IMR-90 (cell line): ENCODE measurements at regions not wholly inside any gene's neighbourhood (a gene's known extent, or its start where the extent isn't known, plus 50 kb on each side); places are given as distances from the start of the nearest gene placed in this dataset.

Experiments
- ATAC-seq: fragments of 200-7000 bp; cut with Tn5 transposase; 2 replicates; pipeline ENCODE4 v1.9.1; 2020; ENCODE audit warnings: low read depth, mild to moderate bottlenecking, moderate library complexity
- BruUV-seq: library from RNA; stranded (reverse); fragments of 400-500 nt; replicated peaks from 2 replicates; lab custom pipeline; 2021; lab: Mats Ljungman, UMichigan
- CTCF ChIA-PET: fragments of 300-600 bp; formaldehyde crosslinking; extraction: SDS; loops from one replicate; lab custom pipeline; 2021; ENCODE audit warnings: antibody characterized with exemption; lab: Yijun Ruan, JAX
- POLR2A ChIA-PET: fragments of 300-600 bp; sonication (Branson Sonifier 250); formaldehyde crosslinking; loops from one replicate; lab custom pipeline; 2022; ENCODE audit warnings: antibody characterized with exemption; ENCODE audit not compliant: unreplicated experiment; lab: Charles Lee
- DNase-seq: peaks from one replicate; pipeline ENCODE4 v3.0.0; 2013
- H2AFZ ChIP-seq: replicated peaks from 2 replicates; pipeline ENCODE3; 2013; ENCODE audit warnings: low read length, mild to moderate bottlenecking; ENCODE audit not compliant: poor library complexity
- H2AK5ac ChIP-seq: 2 replicates; pipeline ENCODE4 v1.6.1; 2013; ENCODE audit warnings: low read depth, low read length, inconsistent platforms
- H2AK9ac ChIP-seq: replicated peaks from 2 replicates; pipeline ENCODE3; 2013; ENCODE audit warnings: mild to moderate bottlenecking, low read depth, low read length, moderate library complexity; ENCODE audit not compliant: poor library complexity
- H2BK120ac ChIP-seq: 2 replicates; pipeline ENCODE4 v1.6.1; 2013; ENCODE audit warnings: low read depth, low read length, inconsistent platforms
- H2BK15ac ChIP-seq: 3 replicates; pipeline ENCODE4 v1.6.1; 2013; ENCODE audit warnings: low read depth, low read length, inconsistent platforms
- H2BK20ac ChIP-seq: 2 replicates; pipeline ENCODE4 v1.6.1; 2013; ENCODE audit warnings: low read depth, mild to moderate bottlenecking, inconsistent platforms, low read length, moderate library complexity
- H2BK5ac ChIP-seq: 2 replicates; pipeline ENCODE4 v1.6.1; 2013; ENCODE audit warnings: mild to moderate bottlenecking, low read depth, low read length, inconsistent platforms; ENCODE audit not compliant: poor library complexity, severe bottlenecking
- H3K14ac ChIP-seq: replicated peaks from 2 replicates; pipeline ENCODE4 v1.6.1; 2013; ENCODE audit warnings: low read depth, low read length, inconsistent platforms
- H3K18ac ChIP-seq: 2 replicates; pipeline ENCODE4 v1.6.1; 2013; ENCODE audit warnings: low read depth, low read length, control low read depth
- H3K23ac ChIP-seq: 2 replicates; pipeline ENCODE4 v1.6.1; 2013; ENCODE audit warnings: low read depth, low read length, inconsistent platforms
- H3K27ac ChIP-seq: 2 replicates; pipeline ENCODE4 v1.5.1; 2013; ENCODE audit warnings: mild to moderate bottlenecking, control low read depth, low read length; ENCODE audit not compliant: insufficient read depth
- H3K27me3 ChIP-seq: 2 replicates; pipeline ENCODE4 v1.6.1; 2013; ENCODE audit warnings: low read length; ENCODE audit not compliant: control insufficient read depth, insufficient read depth
- H3K36me3 ChIP-seq: 2 replicates; pipeline ENCODE4 v1.6.1; 2013; ENCODE audit warnings: low read length, mixed read lengths; ENCODE audit not compliant: control insufficient read depth, insufficient read depth
- H3K4ac ChIP-seq: 2 replicates; pipeline ENCODE4 v1.6.1; 2013; ENCODE audit warnings: low read depth, low read length, inconsistent platforms
- H3K4me1 ChIP-seq: 2 replicates; pipeline ENCODE4 v1.6.1; 2013; ENCODE audit warnings: low read length, mixed read lengths; ENCODE audit not compliant: control insufficient read depth, insufficient read depth
- H3K4me2 ChIP-seq: 2 replicates; pipeline ENCODE4 v1.6.1; 2013; ENCODE audit warnings: low read depth, mild to moderate bottlenecking, control low read depth, low read length, moderate library complexity
- H3K4me3 ChIP-seq: 2 replicates; pipeline ENCODE4 v1.5.1; 2013; ENCODE audit warnings: low read depth, mild to moderate bottlenecking, control low read depth, low read length, moderate library complexity; ENCODE audit not compliant: insufficient read depth
- H3K56ac ChIP-seq: 2 replicates; pipeline ENCODE4 v1.6.1; 2013; ENCODE audit warnings: low read length, inconsistent platforms; ENCODE audit not compliant: insufficient read depth; ENCODE audit errors: extremely low read depth
- H3K79me1 ChIP-seq, 2 experiments: 2 replicates each; pipeline ENCODE4 v1.6.1; 2013; ENCODE audit warnings: low read length in 2 of 2, inconsistent platforms in 1 of 2, low read depth in 1 of 2
- H3K9ac ChIP-seq: 2 replicates; pipeline ENCODE4 v1.6.1; 2013; ENCODE audit warnings: low read depth, low read length, control low read depth
- H3K9me1 ChIP-seq: 2 replicates; pipeline ENCODE4 v1.6.1; 2013; ENCODE audit warnings: low read length, inconsistent platforms; ENCODE audit not compliant: insufficient read depth
- H3K9me3 ChIP-seq: 2 replicates; pipeline ENCODE4 v1.6.1; 2013; ENCODE audit warnings: low read length; ENCODE audit not compliant: control insufficient read depth, insufficient read depth
- H4K20me1 ChIP-seq: 2 replicates; pipeline ENCODE4 v1.6.1; 2013; ENCODE audit warnings: low read length, inconsistent platforms; ENCODE audit not compliant: insufficient read depth
- H4K5ac ChIP-seq: 2 replicates; pipeline ENCODE4 v1.6.1; 2013; ENCODE audit warnings: mild to moderate bottlenecking, low read depth, low read length, control low read depth
- H4K8ac ChIP-seq, 2 experiments: 2 replicates each; pipeline ENCODE4 v1.6.1; 2013; ENCODE audit warnings: low read depth in 2 of 2, low read length in 2 of 2, control low read depth in 1 of 2, inconsistent platforms in 1 of 2
- H4K91ac ChIP-seq: 2 replicates; pipeline ENCODE4 v1.6.1; 2013; ENCODE audit warnings: low read depth, low read length, inconsistent platforms; ENCODE audit not compliant: insufficient read depth
- BHLHE40 ChIP-seq: fragments of 150-350 bp; IDR thresholded peaks from 2 replicates; pipeline ENCODE4 v1.6.1; 2016; ENCODE audit warnings: mild to moderate bottlenecking, low read depth, low read length
- CEBPB ChIP-seq: IDR thresholded peaks from 2 replicates; pipeline ENCODE4 v1.6.1; 2012; ENCODE audit warnings: low read depth, low read length, improper control_type of control experiment
- CHD1 ChIP-seq: IDR thresholded peaks from 2 replicates; pipeline ENCODE4 v1.6.1; 2012; ENCODE audit warnings: low read depth, low read length, improper control_type of control experiment
- FOS ChIP-seq: fragments of 150-350 bp; IDR thresholded peaks from 2 replicates; pipeline ENCODE4 v1.6.1; 2016; ENCODE audit warnings: low read depth, low read length
- MAZ ChIP-seq: IDR thresholded peaks from 2 replicates; pipeline ENCODE4 v1.6.1; 2012; ENCODE audit warnings: low read depth, mild to moderate bottlenecking, low read length, improper control_type of control experiment, moderate library complexity, borderline replicate concordance
- MXI1 ChIP-seq: IDR thresholded peaks from 2 replicates; pipeline ENCODE4 v1.6.1; 2012; ENCODE audit warnings: low read depth, mild to moderate bottlenecking, low read length, moderate library complexity, borderline replicate concordance
- NFE2L2 ChIP-seq: fragments of 150-350 bp; IDR thresholded peaks from 2 replicates; pipeline ENCODE4 v1.6.1; 2016; ENCODE audit warnings: low read depth, mild to moderate bottlenecking, low read length
- POLR2A ChIP-seq: IDR thresholded peaks from 2 replicates; pipeline ENCODE4 v1.6.1; 2012; ENCODE audit warnings: mild to moderate bottlenecking, low read depth, low read length
- RAD21 ChIP-seq: IDR thresholded peaks from 2 replicates; pipeline ENCODE4 v1.6.1; 2012; ENCODE audit warnings: low read length, improper control_type of control experiment
- RFX5 ChIP-seq: IDR thresholded peaks from 2 replicates; pipeline ENCODE4 v1.8.0; 2012; ENCODE audit warnings: low read depth, mild to moderate bottlenecking, low read length, moderate library complexity
- SMC3 ChIP-seq: fragments of 150-350 bp; IDR thresholded peaks from 2 replicates; pipeline ENCODE4 v1.6.1; 2016; ENCODE audit warnings: low read depth, mild to moderate bottlenecking, antibody characterized with exemption, low read length, moderate library complexity
- WGBS, 2 experiments: methylation state at CpG; one replicate each; pipeline versions ENCODE4 v1.1.5 to v1.1.7; 2013; ENCODE audit warnings: missing lambda C conversion rate in 2 of 2; ENCODE audit not compliant: insufficient read length in 1 of 2; ENCODE audit errors: extremely low coverage in 2 of 2; 5-methylcytosine and 5-hydroxymethylcytosine counted together
- dilution Hi-C: fragments of 300-500 bp; cut with HindIII; formaldehyde crosslinking; loops from one replicate; pipeline ENCODE4 v1.14.3; 2018; ENCODE audit warnings: low sequenced_read_pairs; ENCODE audit not compliant: unreplicated experiment
- in situ Hi-C: fragments of 300-500 bp; cut with MboI; formaldehyde crosslinking; loops from 3 replicates; pipeline ENCODE4 v1.14.3; 2019; ENCODE audit warnings: low sequenced_read_pairs, inconsistent platforms, mixed read lengths
- intact Hi-C: fragments of 100-400 bp; cut with micrococcal nuclease; formaldehyde crosslinking; loops from 2 replicates; pipeline ENCODE4 v1.10.0; 2022
- TF ChIP-seq, protein P1 (sequence below): fragments of 150-350 bp; IDR thresholded peaks from 2 replicates; pipeline ENCODE4 v1.6.1; 2016; ENCODE audit warnings: low read depth, mild to moderate bottlenecking, low read length, moderate library complexity, borderline replicate concordance
- TF ChIP-seq, protein P2 (sequence below): conservative IDR thresholded peaks from 2 replicates; pipeline ENCODE4 v1.5.1; 2012; ENCODE audit warnings: mild to moderate bottlenecking, low read depth, low read length, improper control_type of control experiment
- TF ChIP-seq, protein P3 (sequence below): fragments of 150-350 bp; IDR thresholded peaks from 2 replicates; pipeline ENCODE4 v1.6.1; 2017; ENCODE audit warnings: mild to moderate bottlenecking, antibody characterized with exemption, low read length, low read depth

DNA sequence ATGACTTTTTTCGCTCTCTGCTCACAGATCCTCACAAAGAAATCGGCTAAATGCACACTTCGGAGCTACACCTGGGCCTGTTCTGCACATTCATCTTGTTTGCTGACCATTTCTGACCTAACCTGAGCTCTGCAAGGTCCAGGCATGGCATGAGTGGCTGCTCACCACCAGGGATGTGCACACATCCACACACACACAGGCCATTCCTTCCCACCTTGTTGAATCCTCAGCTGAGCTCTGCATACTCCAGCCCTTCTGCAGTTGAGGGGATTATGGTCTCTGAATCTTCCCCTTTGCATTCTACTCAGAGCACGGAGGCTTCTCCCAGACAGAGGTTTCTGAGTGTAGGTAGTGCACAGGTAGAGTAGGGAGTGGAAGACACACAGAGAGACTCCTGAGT, 411.9 kb upstream of the B3GAT1 start:
- H3K9me1 ChIP-seq, result no peaks in the 10 kb centered on the region
- H2AK5ac ChIP-seq, result no peak overlapping the region
- no peak overlapping the region for H2BK20ac ChIP-seq
- dilution Hi-C loops (no loop called here), in situ Hi-C loops (no loop called here), intact Hi-C loops (no loop called here)
- no peaks in the 10 kb centered on the region for H4K20me1 ChIP-seq
- H3K36me3 ChIP-seq, result no peaks in the 10 kb centered on the region
- no peak overlapping the region for H3K9ac ChIP-seq
- peaks cover 20% of the 10 kb centered on the region for H3K9me3 ChIP-seq
- no peak overlapping the region for H2BK120ac ChIP-seq
- ATAC-seq (no peak), DNase-seq (no peak)
- H3K4ac ChIP-seq, result no peak overlapping the region
- ChIA-PET CTCF (no interaction called here), POLR2A (no interaction called here)
- no peak overlapping the region for H3K56ac ChIP-seq
- H3K27me3 ChIP-seq, result no peaks in the 10 kb centered on the region
- no peak overlapping the region for H2BK5ac ChIP-seq
- H3K4me3 ChIP-seq, result no peak overlapping the region
- WGBS, 2 experiments, result 11% methylated on average over 3 of the region's 4 CpGs; no CpG with 5 or more reads in 1 of the 2 experiments
- no peak overlapping the region for H3K23ac ChIP-seq
- no peak overlapping the region for H4K5ac ChIP-seq
- H3K14ac ChIP-seq, result no peak overlapping the region
- H4K8ac ChIP-seq, result no peak overlapping the region
- no peaks in the 10 kb centered on the region for H3K4me1 ChIP-seq
- H3K18ac ChIP-seq, result no peak overlapping the region
- BruUV-seq, result no TSS peak
- H4K91ac ChIP-seq, result no peak overlapping the region
- no peak overlapping the region for H2AK9ac ChIP-seq
- H2BK15ac ChIP-seq, result no peak overlapping the region
- H3K27ac ChIP-seq, result no peak overlapping the region
- H3K4me2 ChIP-seq, result no peak overlapping the region
- TF ChIP-seq MAZ (no peak), RFX5 (no peak), RAD21 (no peak), NFE2L2 (no peak), CHD1 (no peak), FOS (no peak), BHLHE40 (no peak), POLR2A (no peak), CEBPB (no peak), MXI1 (no peak), SMC3 (no peak)
- TF ChIP-seq, protein P1, sequence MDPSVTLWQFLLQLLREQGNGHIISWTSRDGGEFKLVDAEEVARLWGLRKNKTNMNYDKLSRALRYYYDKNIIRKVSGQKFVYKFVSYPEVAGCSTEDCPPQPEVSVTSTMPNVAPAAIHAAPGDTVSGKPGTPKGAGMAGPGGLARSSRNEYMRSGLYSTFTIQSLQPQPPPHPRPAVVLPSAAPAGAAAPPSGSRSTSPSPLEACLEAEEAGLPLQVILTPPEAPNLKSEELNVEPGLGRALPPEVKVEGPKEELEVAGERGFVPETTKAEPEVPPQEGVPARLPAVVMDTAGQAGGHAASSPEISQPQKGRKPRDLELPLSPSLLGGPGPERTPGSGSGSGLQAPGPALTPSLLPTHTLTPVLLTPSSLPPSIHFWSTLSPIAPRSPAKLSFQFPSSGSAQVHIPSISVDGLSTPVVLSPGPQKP, result no peak
- TF ChIP-seq, protein P2, sequence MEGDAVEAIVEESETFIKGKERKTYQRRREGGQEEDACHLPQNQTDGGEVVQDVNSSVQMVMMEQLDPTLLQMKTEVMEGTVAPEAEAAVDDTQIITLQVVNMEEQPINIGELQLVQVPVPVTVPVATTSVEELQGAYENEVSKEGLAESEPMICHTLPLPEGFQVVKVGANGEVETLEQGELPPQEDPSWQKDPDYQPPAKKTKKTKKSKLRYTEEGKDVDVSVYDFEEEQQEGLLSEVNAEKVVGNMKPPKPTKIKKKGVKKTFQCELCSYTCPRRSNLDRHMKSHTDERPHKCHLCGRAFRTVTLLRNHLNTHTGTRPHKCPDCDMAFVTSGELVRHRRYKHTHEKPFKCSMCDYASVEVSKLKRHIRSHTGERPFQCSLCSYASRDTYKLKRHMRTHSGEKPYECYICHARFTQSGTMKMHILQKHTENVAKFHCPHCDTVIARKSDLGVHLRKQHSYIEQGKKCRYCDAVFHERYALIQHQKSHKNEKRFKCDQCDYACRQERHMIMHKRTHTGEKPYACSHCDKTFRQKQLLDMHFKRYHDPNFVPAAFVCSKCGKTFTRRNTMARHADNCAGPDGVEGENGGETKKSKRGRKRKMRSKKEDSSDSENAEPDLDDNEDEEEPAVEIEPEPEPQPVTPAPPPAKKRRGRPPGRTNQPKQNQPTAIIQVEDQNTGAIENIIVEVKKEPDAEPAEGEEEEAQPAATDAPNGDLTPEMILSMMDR, result no peak
- TF ChIP-seq, protein P3, sequence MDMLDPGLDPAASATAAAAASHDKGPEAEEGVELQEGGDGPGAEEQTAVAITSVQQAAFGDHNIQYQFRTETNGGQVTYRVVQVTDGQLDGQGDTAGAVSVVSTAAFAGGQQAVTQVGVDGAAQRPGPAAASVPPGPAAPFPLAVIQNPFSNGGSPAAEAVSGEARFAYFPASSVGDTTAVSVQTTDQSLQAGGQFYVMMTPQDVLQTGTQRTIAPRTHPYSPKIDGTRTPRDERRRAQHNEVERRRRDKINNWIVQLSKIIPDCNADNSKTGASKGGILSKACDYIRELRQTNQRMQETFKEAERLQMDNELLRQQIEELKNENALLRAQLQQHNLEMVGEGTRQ, result no peak
- H3K79me1 ChIP-seq, result no peaks in the 10 kb centered on the region
- H2AFZ ChIP-seq, result no peak overlapping the region
